Lung (tissue), 11 donors: ENCODE measurements at regions not wholly inside any gene's neighbourhood (a gene's known extent, or its start where the extent isn't known, plus 50 kb on each side); places are given as distances from the start of the nearest gene placed in this dataset.

Source experiments
- ATAC-seq: fragments of 200-7000 bp; cut with Tn5 transposase; one replicate; pipeline ENCODE4 v1.9.1; 2020; ENCODE audit warnings: moderate number of reproducible peaks; ENCODE audit not compliant: insufficient read depth, low FRiP score
- DNase-seq, 3 donors: peaks; one replicate each; pipeline ENCODE4 v3.0.0-alpha.2; 2013 to 2017
- H3K27ac ChIP-seq, 2 donors: one replicate each; pipeline ENCODE4 v1.5.1; 2013; ENCODE audit warnings: mild to moderate bottlenecking in 2 of 2, moderate library complexity in 2 of 2, control low read depth in 1 of 2, inconsistent platforms in 1 of 2, low read depth in 1 of 2, low read length in 1 of 2
- H3K27me3 ChIP-seq, 3 donors: one replicate each; pipeline ENCODE4 v1.5.1; 2013; ENCODE audit warnings: low read length in 2 of 3; ENCODE audit not compliant: control insufficient read depth in 3 of 3, insufficient read depth in 3 of 3
- H3K36me3 ChIP-seq, 4 donors: one replicate each; pipeline ENCODE4 v1.5.1; 2013; ENCODE audit warnings: low read length in 4 of 4, mild to moderate bottlenecking in 1 of 4, moderate library complexity in 1 of 4; ENCODE audit not compliant: control insufficient read depth in 4 of 4, insufficient read depth in 4 of 4
- H3K4me1 ChIP-seq, 5 donors: one replicate each; pipeline ENCODE4 v1.5.1; 2013; ENCODE audit warnings: low read length in 5 of 5, mild to moderate bottlenecking in 2 of 5, moderate library complexity in 1 of 5; ENCODE audit not compliant: control insufficient read depth in 5 of 5, insufficient read depth in 5 of 5
- H3K4me3 ChIP-seq: one replicate; pipeline ENCODE4 v1.5.1; 2013; ENCODE audit warnings: mild to moderate bottlenecking, control low read depth, moderate library complexity
- H3K9ac ChIP-seq, 2 donors: one replicate each; pipeline ENCODE4 v1.5.1; 2013; ENCODE audit warnings: low read length in 2 of 2, control low read depth in 1 of 2; ENCODE audit not compliant: insufficient read depth in 1 of 2
- H3K9me3 ChIP-seq, 4 donors: one replicate each; pipeline ENCODE4 v1.5.1; 2013; ENCODE audit warnings: low read length in 3 of 4, mild to moderate bottlenecking in 1 of 4, moderate library complexity in 1 of 4; ENCODE audit not compliant: control insufficient read depth in 4 of 4, insufficient read depth in 3 of 4
- WGBS, 2 donors: extraction: QIAGEN DNeasy Blood & Tissue Kit; methylation state at CpG; one replicate each; pipeline ENCODE4 v1.1.7; 2013; 5-methylcytosine and 5-hydroxymethylcytosine counted together
- TF ChIP-seq, protein P1 (sequence below): IDR thresholded peaks from 2 replicates; pipeline ENCODE4 v1.5.1; 2012; ENCODE audit warnings: mild to moderate bottlenecking; ENCODE audit errors: control extremely low read depth, extremely low read depth
- donor health status: control.
- donor health status: control.
- donor health status: Bipolar disorder and iron deficiency.
- donor health status: healthy.
- donor health status: DM: yes; HTN: yes; CAD: no.

DNA sequence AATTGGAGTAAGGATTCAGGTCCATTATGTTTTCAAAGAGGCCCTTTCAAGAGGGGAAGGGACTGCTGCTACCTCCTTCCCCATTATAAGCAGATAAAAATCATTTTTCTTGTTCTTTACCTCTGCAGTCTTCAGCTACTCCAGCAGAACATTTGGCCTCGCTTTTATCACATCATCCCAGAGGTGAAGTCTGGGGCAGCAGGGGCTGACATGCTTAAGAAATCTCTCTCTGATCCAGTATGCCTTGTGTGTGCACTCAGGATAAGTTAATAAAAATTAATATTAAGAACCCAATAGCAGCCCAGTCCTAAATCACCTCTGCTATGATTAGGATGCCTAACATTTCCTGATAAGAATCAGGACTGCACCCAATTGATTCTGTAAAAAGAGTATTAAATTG, 306.9 kb upstream of the NREP start:
- Histone ChIP-seq H3K9me3 (no peaks in the 10 kb centered on the region), H3K27ac (no peak overlapping the region), H3K4me3 (no peak overlapping the region), H3K4me1 (peaks cover 0 to 22% (median 0%) of the 10 kb centered on the region in 5 donors), H3K27me3 (no peaks in the 10 kb centered on the region), H3K36me3 (no peaks in the 10 kb centered on the region), H3K9ac (no peak overlapping the region)
- DNase-seq: no peak
- ATAC-seq: no peak
- 86 to 92% methylated on average over 1 of the region's 1 CpG for WGBS, 2 donors
- TF ChIP-seq, protein P1, sequence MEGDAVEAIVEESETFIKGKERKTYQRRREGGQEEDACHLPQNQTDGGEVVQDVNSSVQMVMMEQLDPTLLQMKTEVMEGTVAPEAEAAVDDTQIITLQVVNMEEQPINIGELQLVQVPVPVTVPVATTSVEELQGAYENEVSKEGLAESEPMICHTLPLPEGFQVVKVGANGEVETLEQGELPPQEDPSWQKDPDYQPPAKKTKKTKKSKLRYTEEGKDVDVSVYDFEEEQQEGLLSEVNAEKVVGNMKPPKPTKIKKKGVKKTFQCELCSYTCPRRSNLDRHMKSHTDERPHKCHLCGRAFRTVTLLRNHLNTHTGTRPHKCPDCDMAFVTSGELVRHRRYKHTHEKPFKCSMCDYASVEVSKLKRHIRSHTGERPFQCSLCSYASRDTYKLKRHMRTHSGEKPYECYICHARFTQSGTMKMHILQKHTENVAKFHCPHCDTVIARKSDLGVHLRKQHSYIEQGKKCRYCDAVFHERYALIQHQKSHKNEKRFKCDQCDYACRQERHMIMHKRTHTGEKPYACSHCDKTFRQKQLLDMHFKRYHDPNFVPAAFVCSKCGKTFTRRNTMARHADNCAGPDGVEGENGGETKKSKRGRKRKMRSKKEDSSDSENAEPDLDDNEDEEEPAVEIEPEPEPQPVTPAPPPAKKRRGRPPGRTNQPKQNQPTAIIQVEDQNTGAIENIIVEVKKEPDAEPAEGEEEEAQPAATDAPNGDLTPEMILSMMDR: no peak

DNA sequence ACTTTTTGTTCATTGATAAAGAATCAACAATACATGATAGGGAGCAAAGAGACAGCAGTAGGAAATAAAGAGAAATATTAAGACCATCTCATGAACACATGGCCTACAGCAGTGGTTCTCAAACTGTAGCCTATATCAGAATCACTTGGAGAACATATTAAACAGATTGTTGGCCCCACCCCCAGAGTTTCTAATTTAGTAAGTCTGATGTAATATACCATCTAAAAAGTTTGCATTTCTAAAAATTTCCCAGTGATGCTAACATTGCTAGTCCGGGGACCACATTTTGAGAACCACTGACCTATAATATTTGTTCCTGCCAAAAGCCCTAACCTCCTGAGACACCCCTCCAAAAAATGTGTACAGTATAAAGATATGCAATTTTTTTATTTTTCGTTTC, 306.2 kb upstream of the NREP start:
- no peak overlapping the region for H3K9ac ChIP-seq
- no peaks in the 10 kb centered on the region for H3K36me3 ChIP-seq
- H3K4me3 ChIP-seq: no peak overlapping the region
- no peaks in the 10 kb centered on the region for H3K9me3 ChIP-seq
- TF ChIP-seq, protein P1: no peak
- ATAC-seq (no peak), DNase-seq (no peak)
- H3K27ac ChIP-seq: no peak overlapping the region
- no peaks in the 10 kb centered on the region for H3K27me3 ChIP-seq
- 86 to 91% methylated on average over 2 of the region's 2 CpGs for WGBS, 2 donors
- H3K4me1 ChIP-seq: peaks cover 0 to 22% (median 0%) of the 10 kb centered on the region in 5 donors

DNA sequence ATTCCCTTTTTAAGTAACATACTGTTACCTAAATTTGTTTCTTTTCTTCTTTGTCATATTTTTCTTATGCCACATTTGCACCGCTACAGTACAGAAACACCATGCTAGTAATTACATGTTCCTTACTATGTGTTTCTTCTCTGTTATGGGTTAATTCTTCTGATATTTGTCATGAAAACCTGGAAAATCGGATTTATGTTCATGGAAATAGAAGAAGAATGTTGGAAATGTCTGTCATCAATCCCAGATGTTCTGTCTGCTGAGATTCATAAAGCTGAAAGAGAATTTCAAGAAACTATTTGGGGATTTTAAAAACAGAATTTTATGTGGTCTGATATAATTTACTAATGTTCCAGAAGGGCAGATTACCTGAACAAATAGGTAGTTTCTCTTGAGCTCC, 305.2 kb upstream of the NREP start:
- no peaks in the 10 kb centered on the region for H3K9me3 ChIP-seq
- no peak overlapping the region for H3K9ac ChIP-seq
- WGBS, 2 donors: 88 to 93% methylated on average over 2 of the region's 2 CpGs
- no peak for ATAC-seq
- TF ChIP-seq, protein P1: no peak
- no peaks in the 10 kb centered on the region for H3K27me3 ChIP-seq
- H3K27ac ChIP-seq: no peak overlapping the region
- no peak overlapping the region for H3K4me3 ChIP-seq
- H3K4me1 ChIP-seq: peaks cover 0 to 22% (median 0%) of the 10 kb centered on the region in 5 donors
- no peaks in the 10 kb centered on the region for H3K36me3 ChIP-seq
- DNase-seq: no peak

- no peaks in the 10 kb centered on the region for H3K27me3 ChIP-seq
- no peak for DNase-seq
- no peaks in the 10 kb centered on the region for H3K9me3 ChIP-seq
- H3K4me3 ChIP-seq: no peak overlapping the region
- no peaks in the 10 kb centered on the region for H3K36me3 ChIP-seq
- peaks cover 0 to 22% (median 0%) of the 10 kb centered on the region in 5 donors for H3K4me1 ChIP-seq
- 29 to 54% methylated on average over 1 of the region's 1 CpG for WGBS, 2 donors
- ATAC-seq: no peak
- no peak overlapping the region for H3K9ac ChIP-seq
- TF ChIP-seq, protein P1: no peak
- no peak overlapping the region for H3K27ac ChIP-seq
Measured at GRCh38 chr5:112061666-112062065, 304.7 kb upstream of the NREP start.
